C4-2B (cell line): ENCODE measurements at regions not wholly inside any gene's neighbourhood (a gene's known extent, or its start where the extent isn't known, plus 50 kb on each side); places are given as distances from the start of the nearest gene placed in this dataset.

Experiments
- ZFX ChIP-seq: fragments of 450-650 bp; IDR thresholded peaks from 2 replicates; pipeline ENCODE4 v1.6.1; 2017
- TF ChIP-seq, protein P1 (sequence below): fragments of 450-650 bp; conservative IDR thresholded peaks from 2 replicates; pipeline ENCODE4 v1.5.1; 2017; ENCODE audit warnings: mild to moderate bottlenecking

DNA sequence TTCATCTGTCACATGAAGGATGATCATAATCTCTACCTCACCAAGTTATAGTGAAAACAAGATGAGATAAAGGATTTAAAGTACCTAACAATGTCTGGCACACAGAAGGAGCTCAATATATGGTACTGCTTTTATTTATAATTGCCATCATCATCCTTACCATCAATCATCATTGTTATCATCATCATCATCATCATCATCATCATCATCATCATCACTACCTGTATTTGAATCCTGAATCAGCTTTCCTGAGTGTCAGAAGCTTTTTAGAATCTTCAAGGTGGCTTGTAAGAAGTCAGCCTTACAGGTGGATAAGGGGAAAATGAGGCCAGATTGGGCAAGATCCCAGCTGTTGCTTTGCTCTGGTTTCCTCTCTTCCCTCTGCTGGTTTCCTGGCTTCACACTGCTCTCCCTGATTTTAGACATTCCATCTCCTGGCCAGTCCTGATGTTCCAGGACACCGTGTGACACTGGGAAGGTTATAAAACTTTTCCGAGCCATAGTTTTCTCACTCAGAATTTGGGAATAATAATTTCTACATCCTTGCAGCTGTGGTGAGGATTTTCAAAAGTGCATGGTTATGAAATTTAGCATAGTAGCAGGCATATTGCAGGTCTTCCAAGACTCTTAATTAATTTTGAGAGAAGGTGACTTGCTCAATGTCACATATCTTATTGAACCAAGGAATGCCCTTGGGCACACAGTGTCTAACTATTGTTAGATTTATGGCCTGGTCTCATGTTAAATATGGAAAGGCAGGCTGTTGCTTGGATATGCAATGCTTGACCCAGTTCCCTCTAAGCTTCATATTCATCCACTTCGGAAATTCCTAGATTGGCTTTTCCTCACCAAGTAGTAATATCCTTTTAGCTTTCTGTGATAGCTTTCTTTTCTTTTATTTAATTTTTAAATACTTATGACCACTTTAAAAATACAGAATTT, 160.7 kb downstream of the TMEM38B start:
- TF ChIP-seq, protein P1, sequence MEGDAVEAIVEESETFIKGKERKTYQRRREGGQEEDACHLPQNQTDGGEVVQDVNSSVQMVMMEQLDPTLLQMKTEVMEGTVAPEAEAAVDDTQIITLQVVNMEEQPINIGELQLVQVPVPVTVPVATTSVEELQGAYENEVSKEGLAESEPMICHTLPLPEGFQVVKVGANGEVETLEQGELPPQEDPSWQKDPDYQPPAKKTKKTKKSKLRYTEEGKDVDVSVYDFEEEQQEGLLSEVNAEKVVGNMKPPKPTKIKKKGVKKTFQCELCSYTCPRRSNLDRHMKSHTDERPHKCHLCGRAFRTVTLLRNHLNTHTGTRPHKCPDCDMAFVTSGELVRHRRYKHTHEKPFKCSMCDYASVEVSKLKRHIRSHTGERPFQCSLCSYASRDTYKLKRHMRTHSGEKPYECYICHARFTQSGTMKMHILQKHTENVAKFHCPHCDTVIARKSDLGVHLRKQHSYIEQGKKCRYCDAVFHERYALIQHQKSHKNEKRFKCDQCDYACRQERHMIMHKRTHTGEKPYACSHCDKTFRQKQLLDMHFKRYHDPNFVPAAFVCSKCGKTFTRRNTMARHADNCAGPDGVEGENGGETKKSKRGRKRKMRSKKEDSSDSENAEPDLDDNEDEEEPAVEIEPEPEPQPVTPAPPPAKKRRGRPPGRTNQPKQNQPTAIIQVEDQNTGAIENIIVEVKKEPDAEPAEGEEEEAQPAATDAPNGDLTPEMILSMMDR = no peak
- TF ChIP-seq ZFX = no peak
